Ishikawa (cell line): ENCODE measurements at regions not wholly inside any gene's neighbourhood (a gene's known extent, or its start where the extent isn't known, plus 50 kb on each side); places are given as distances from the start of the nearest gene placed in this dataset.

ENCODE experiments used
- CEBPB ChIP-seq: IDR thresholded peaks from 2 replicates; pipeline ENCODE4 v1.6.1; 2012
- CREB1 ChIP-seq: IDR thresholded peaks from 2 replicates; pipeline ENCODE4 v1.6.1; 2012; ENCODE audit warnings: low read depth
- EGR1 ChIP-seq: IDR thresholded peaks from 2 replicates; pipeline ENCODE4 v1.6.1; 2012
- EP300 ChIP-seq: IDR thresholded peaks from 2 replicates; pipeline ENCODE4 v1.6.1; 2012; ENCODE audit warnings: borderline replicate concordance
- NFIC ChIP-seq: IDR thresholded peaks from 2 replicates; pipeline ENCODE4 v1.6.1; 2012
- RAD21 ChIP-seq: IDR thresholded peaks from 2 replicates; pipeline ENCODE4 v1.6.1; 2012; ENCODE audit warnings: low read depth
- TAF1 ChIP-seq: IDR thresholded peaks from 2 replicates; pipeline ENCODE4 v1.6.1; 2012; ENCODE audit warnings: low read depth, mild to moderate bottlenecking
- TCF12 ChIP-seq: IDR thresholded peaks from 2 replicates; pipeline ENCODE4 v1.6.1; 2012; ENCODE audit warnings: low read depth
- YY1 ChIP-seq: IDR thresholded peaks from 2 replicates; pipeline ENCODE4 v1.6.1; 2012; ENCODE audit warnings: low read depth
- ZBTB7A ChIP-seq: IDR thresholded peaks from 2 replicates; pipeline ENCODE4 v1.6.1; 2012; ENCODE audit warnings: low read depth
- TF ChIP-seq, protein P1 (sequence below): IDR thresholded peaks from 2 replicates; pipeline ENCODE4 v1.6.1; 2012
- TF ChIP-seq, protein P2 (sequence below): IDR thresholded peaks from 2 replicates; pipeline ENCODE4 v1.6.1; 2012; ENCODE audit warnings: low read depth, mild to moderate bottlenecking

DNA sequence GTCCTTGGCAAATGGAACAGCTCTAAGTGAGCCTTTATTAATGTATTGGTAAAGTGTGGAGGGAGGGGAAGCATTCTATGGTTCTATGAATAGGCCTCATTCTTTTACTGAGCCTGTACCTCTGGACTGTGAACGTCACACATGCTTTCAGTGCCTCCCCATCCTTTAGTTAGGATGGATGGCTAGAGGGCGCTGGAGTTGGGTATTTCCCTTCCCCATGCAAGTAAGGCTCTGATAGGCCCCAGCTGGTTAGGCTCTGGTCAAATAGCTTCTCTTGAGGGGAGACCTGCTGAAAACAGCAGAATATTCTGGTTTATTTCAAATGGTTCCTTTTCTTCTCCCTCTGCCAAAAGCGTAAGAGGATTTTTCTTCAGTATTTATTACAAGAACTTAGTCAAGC is 860.9 kb upstream of the MDGA2 start:
- TF ChIP-seq TAF1 = no peak
- no peak for TF ChIP-seq EP300
- TF ChIP-seq, protein P1, sequence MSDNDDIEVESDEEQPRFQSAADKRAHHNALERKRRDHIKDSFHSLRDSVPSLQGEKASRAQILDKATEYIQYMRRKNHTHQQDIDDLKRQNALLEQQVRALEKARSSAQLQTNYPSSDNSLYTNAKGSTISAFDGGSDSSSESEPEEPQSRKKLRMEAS = no peak
- TF ChIP-seq, protein P2, sequence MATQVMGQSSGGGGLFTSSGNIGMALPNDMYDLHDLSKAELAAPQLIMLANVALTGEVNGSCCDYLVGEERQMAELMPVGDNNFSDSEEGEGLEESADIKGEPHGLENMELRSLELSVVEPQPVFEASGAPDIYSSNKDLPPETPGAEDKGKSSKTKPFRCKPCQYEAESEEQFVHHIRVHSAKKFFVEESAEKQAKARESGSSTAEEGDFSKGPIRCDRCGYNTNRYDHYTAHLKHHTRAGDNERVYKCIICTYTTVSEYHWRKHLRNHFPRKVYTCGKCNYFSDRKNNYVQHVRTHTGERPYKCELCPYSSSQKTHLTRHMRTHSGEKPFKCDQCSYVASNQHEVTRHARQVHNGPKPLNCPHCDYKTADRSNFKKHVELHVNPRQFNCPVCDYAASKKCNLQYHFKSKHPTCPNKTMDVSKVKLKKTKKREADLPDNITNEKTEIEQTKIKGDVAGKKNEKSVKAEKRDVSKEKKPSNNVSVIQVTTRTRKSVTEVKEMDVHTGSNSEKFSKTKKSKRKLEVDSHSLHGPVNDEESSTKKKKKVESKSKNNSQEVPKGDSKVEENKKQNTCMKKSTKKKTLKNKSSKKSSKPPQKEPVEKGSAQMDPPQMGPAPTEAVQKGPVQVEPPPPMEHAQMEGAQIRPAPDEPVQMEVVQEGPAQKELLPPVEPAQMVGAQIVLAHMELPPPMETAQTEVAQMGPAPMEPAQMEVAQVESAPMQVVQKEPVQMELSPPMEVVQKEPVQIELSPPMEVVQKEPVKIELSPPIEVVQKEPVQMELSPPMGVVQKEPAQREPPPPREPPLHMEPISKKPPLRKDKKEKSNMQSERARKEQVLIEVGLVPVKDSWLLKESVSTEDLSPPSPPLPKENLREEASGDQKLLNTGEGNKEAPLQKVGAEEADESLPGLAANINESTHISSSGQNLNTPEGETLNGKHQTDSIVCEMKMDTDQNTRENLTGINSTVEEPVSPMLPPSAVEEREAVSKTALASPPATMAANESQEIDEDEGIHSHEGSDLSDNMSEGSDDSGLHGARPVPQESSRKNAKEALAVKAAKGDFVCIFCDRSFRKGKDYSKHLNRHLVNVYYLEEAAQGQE = no peak
- no peak for TF ChIP-seq TCF12
- TF ChIP-seq RAD21 = peak; percentile 25; the same call in 1 of the 2 replicates
- TF ChIP-seq ZBTB7A = no peak
- TF ChIP-seq EGR1 = no peak
- no peak for TF ChIP-seq YY1
- no peak for TF ChIP-seq CEBPB
- TF ChIP-seq CREB1 = no peak
- no peak for TF ChIP-seq NFIC
